BJ (cell line): ENCODE measurements at regions not wholly inside any gene's neighbourhood (a gene's known extent, or its start where the extent isn't known, plus 50 kb on each side); places are given as distances from the start of the nearest gene placed in this dataset.

Experiments
- CTCF ChIA-PET: fragments of 350-600 bp; formaldehyde crosslinking; extraction: SDS; loops from one replicate; lab custom pipeline; 2021; ENCODE audit warnings: antibody characterized with exemption, inconsistent platforms; lab: Yijun Ruan, JAX
- POLR2A ChIA-PET: fragments of 300-600 bp; sonication (Branson Sonifier 250); formaldehyde crosslinking; extraction: SDS; loops from one replicate; lab custom pipeline; 2021; ENCODE audit warnings: antibody characterized with exemption; lab: Charles Lee
- DNase-seq: peaks from one replicate; pipeline ENCODE4 v3.0.0-alpha.2; 2011; ENCODE audit warnings: low read depth
- H3K27me3 ChIP-seq: 2 replicates; pipeline ENCODE4 v1.6.0; 2011; ENCODE audit warnings: low read length; ENCODE audit not compliant: control insufficient read depth, insufficient read depth
- H3K36me3 ChIP-seq: 2 replicates; pipeline ENCODE4 v1.5.1; 2011; ENCODE audit warnings: low read length; ENCODE audit not compliant: control insufficient read depth, insufficient read depth
- H3K4me3 ChIP-seq: 2 replicates; pipeline ENCODE4 v1.5.1; 2011; ENCODE audit warnings: low read depth, mild to moderate bottlenecking, control low read depth, low read length
- CTCF ChIP-seq: IDR thresholded peaks from 2 replicates; pipeline ENCODE4 v1.5.1; 2011; ENCODE audit warnings: low read depth, mild to moderate bottlenecking, control low read depth, inconsistent platforms, low read length, moderate library complexity; ENCODE audit not compliant: insufficient read depth

- TF ChIP-seq CTCF = no peak
- DNase-seq = no peak
- CTCF ChIA-PET = interaction anchor here (1.1 to 1.8 kb wide), 4 partner anchors 8 to 20 kb away, joined by 3 to 5 read pairs (median 4); no protein-coding TSS in a partner anchor
- Histone ChIP-seq H3K36me3 (no peaks in the 10 kb centered on the region), H3K4me3 (no peak overlapping the region), H3K27me3 (no peaks in the 10 kb centered on the region)
- POLR2A ChIA-PET = no interaction called here
Measured at GRCh38 chr2:228542277-228542676, 360.8 kb upstream of the SPHKAP start.

- ChIA-PET POLR2A (no interaction called here), CTCF (interaction anchor here (1.5 to 1.8 kb wide), 3 partner anchors 8 to 11 kb away, joined by 4 to 5 read pairs (median 5); no protein-coding TSS in a partner anchor)
- Histone ChIP-seq H3K4me3 (no peak overlapping the region), H3K36me3 (no peaks in the 10 kb centered on the region), H3K27me3 (no peaks in the 10 kb centered on the region)
- no peak for TF ChIP-seq CTCF
- DNase-seq = no peak
Measured at GRCh38 chr2:228541789-228542188, 360.3 kb upstream of the SPHKAP start.

- no peaks in the 10 kb centered on the region for H3K27me3 ChIP-seq
- H3K4me3 ChIP-seq = no peak overlapping the region
- H3K36me3 ChIP-seq = no peaks in the 10 kb centered on the region
- DNase-seq = no peak
- CTCF ChIA-PET = interaction anchor here (1.5 kb wide), 1 partner anchor 9 kb away, joined by 5 read pairs; no protein-coding TSS in a partner anchor
- no peak for TF ChIP-seq CTCF
- POLR2A ChIA-PET = no interaction called here
Measured at GRCh38 chr2:228540976-228541375, 359.5 kb upstream of the SPHKAP start.

- TF ChIP-seq CTCF = no peak
- no peaks in the 10 kb centered on the region for H3K27me3 ChIP-seq
- DNase-seq = no peak
- H3K4me3 ChIP-seq = no peak overlapping the region
- ChIA-PET CTCF (interaction anchor here (1.6 kb wide), 1 partner anchor 10 kb away, joined by 3 read pairs; no protein-coding TSS in a partner anchor), POLR2A (no interaction called here)
- no peaks in the 10 kb centered on the region for H3K36me3 ChIP-seq
Measured at GRCh38 chr2:228535396-228535795, 353.9 kb upstream of the SPHKAP start.

GRCh38 chr2:228533156-228533555 is 351.7 kb upstream of the SPHKAP start:
- no peak overlapping the region for H3K4me3 ChIP-seq
- DNase-seq = no peak
- TF ChIP-seq CTCF = no peak
- CTCF ChIA-PET = interaction anchor here (1.3 to 1.5 kb wide), 2 partner anchors 9 to 11 kb away, joined by 3 to 5 read pairs; no protein-coding TSS in a partner anchor
- no peaks in the 10 kb centered on the region for H3K27me3 ChIP-seq
- H3K36me3 ChIP-seq = no peaks in the 10 kb centered on the region
- POLR2A ChIA-PET = no interaction called here
